GM06990 (cell line): ENCODE measurements at regions not wholly inside any gene's neighbourhood (a gene's known extent, or its start where the extent isn't known, plus 50 kb on each side); places are given as distances from the start of the nearest gene placed in this dataset.

Experiments used
- DNase-seq: peaks from one replicate; pipeline ENCODE4 v3.0.0-alpha.2; 2011; ENCODE audit not compliant: insufficient read length; ENCODE audit errors: extremely low read depth
- H3K27me3 ChIP-seq: replicated peaks from 2 replicates; pipeline ENCODE4 v1.6.0; 2011; ENCODE audit warnings: low read length; ENCODE audit not compliant: control insufficient read depth, insufficient read depth
- H3K36me3 ChIP-seq: 2 replicates; pipeline ENCODE4 v1.5.1; 2011; ENCODE audit warnings: low read length; ENCODE audit not compliant: control insufficient read depth, insufficient read depth
- H3K4me3 ChIP-seq: replicated peaks from 2 replicates; pipeline ENCODE4 v1.5.1; 2011; ENCODE audit warnings: low read depth, mild to moderate bottlenecking, control low read depth, low read length
- TF ChIP-seq, protein P1 (sequence below): IDR thresholded peaks from 2 replicates; pipeline ENCODE4 v1.5.1; 2011; ENCODE audit warnings: low read length, control low read depth, mild to moderate bottlenecking, inconsistent platforms; ENCODE audit not compliant: insufficient read depth, poor library complexity, severe bottlenecking

DNA sequence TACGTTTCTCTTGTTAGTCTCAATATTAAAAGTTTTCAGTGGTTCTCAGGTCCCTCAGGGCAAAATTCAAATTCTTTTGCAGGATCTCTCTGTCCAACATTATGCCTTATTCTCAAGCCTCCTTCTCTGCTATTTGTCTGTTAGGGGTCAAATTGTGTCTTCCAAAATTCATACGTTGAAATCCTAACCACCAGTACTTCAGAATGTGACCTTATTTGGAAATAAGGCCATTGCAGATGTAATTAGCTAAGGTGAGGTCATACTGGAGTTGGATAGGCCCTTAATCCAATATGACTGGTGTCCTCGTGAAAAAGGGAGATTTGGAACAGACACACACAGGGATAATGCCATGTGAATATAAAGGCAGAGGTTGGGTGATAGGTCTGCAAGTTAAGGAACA is 64.1 kb upstream of the ADGRF1 start:
- Histone ChIP-seq H3K4me3 (no peak overlapping the region), H3K27me3 (no peaks in the 10 kb centered on the region), H3K36me3 (no peaks in the 10 kb centered on the region)
- no peak for DNase-seq
- TF ChIP-seq, protein P1, sequence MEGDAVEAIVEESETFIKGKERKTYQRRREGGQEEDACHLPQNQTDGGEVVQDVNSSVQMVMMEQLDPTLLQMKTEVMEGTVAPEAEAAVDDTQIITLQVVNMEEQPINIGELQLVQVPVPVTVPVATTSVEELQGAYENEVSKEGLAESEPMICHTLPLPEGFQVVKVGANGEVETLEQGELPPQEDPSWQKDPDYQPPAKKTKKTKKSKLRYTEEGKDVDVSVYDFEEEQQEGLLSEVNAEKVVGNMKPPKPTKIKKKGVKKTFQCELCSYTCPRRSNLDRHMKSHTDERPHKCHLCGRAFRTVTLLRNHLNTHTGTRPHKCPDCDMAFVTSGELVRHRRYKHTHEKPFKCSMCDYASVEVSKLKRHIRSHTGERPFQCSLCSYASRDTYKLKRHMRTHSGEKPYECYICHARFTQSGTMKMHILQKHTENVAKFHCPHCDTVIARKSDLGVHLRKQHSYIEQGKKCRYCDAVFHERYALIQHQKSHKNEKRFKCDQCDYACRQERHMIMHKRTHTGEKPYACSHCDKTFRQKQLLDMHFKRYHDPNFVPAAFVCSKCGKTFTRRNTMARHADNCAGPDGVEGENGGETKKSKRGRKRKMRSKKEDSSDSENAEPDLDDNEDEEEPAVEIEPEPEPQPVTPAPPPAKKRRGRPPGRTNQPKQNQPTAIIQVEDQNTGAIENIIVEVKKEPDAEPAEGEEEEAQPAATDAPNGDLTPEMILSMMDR: no peak

DNA sequence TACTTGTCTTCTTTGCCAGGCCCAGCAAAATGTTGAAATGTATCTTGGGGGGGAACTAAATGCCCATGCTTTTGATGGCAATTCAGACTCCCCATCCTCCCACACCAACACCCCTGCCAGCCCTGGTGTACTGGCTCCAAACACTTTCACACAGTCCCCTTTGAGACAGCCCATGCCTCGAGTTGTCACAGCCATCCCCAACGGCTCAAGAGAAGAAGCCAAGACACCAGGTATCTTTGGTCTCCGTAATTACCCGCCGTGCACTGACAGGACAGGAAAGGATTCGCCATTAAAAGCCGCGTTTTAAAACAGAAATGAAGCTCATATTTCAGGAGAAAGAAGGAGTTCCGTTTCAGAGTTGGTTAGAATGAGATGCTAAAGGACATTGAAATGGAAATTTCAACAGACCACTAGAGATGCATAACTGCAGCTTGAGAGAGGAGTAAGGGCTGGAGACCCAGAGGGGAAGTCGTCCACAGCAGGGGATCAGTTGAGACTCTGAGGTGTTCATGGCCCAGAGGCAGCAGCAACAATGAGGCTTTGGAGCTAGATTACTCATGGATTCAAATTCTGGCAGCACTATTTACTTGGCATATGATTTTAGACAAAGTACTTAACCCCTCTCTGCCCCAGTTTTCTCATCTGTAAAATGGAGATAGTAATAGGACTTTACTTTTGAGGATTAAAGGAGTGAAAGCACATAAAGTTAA is 63.5 kb upstream of the ADGRF1 start:
- Histone ChIP-seq H3K4me3 (no peak overlapping the region), H3K27me3 (no peaks in the 10 kb centered on the region), H3K36me3 (no peaks in the 10 kb centered on the region)
- TF ChIP-seq, protein P1: no peak
- no peak for DNase-seq

DNA sequence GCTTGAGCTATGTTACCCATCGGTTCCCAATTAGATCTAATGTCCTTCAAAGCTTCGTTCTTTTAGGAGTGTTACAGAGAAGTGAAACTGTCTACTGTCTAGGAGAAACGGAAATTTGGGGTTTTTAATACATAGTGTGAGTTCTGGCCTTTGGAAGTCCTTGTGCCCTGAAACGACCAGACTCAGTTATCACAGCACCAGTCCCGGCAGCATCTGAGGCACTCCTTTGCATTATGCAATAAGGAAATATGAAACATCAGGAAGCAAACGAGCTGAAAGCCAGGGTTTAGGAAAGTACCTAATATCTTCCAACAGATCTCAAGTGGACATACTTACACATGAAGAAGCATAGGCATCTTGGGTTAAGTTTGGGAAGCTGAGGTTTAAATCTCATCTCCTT is 61.8 kb upstream of the ADGRF1 start:
- no peaks in the 10 kb centered on the region for H3K36me3 ChIP-seq
- DNase-seq: no peak
- no peaks in the 10 kb centered on the region for H3K27me3 ChIP-seq
- TF ChIP-seq, protein P1: no peak
- H3K4me3 ChIP-seq: no peak overlapping the region

DNA sequence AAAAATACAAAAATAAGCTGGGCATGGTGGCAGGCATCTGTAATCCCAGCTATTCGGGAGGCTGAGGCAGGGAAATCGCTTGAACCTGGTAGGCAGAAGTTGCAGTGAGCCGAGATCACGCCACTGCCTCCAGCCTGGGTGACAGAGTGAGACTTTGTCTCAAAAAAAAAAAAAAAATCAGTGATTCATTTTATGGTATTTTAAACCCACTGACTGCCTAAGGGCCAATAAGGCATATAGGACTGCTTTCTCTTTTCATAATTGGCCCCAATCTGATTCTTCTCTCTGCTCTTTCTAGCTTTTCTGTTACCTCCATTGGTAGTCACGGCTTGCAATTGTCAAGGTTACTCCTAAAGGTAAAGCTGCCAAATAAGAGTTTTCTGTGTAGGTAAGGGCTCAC is 60.2 kb upstream of the ADGRF1 start:
- H3K4me3 ChIP-seq: no peak overlapping the region
- no peak for DNase-seq
- no peaks in the 10 kb centered on the region for H3K36me3 ChIP-seq
- H3K27me3 ChIP-seq: no peaks in the 10 kb centered on the region
- TF ChIP-seq, protein P1: no peak

DNA sequence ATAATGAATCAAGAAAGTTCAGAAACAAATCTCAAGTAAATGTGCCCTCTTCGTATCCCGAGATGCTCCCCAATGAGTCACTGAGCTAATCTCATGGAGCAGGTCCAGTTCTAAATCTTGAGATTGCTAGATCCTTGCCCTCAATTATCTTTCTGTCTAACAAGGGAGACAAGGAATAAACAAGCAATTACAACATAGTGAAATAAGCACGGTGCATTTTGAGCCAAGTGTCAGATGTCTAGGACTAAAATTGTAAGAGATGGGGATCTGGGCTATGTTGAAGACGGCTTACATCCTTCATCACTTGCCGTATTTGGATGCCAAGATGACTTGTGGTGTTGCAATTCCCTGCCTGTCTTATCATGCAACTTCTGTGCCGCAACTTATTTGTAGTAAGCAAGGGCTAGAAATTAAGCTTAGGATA is 56.5 kb upstream of the ADGRF1 start:
- no peak for DNase-seq
- Histone ChIP-seq H3K27me3 (no peaks in the 10 kb centered on the region; the same call in 1 of the 2 replicates), H3K36me3 (no peaks in the 10 kb centered on the region), H3K4me3 (no peak overlapping the region)
- TF ChIP-seq, protein P1: no peak
